HG02840 (cell line): ENCODE measurements at regions not wholly inside any gene's neighbourhood (a gene's known extent, or its start where the extent isn't known, plus 50 kb on each side); places are given as distances from the start of the nearest gene placed in this dataset.

Experiments used
- ATAC-seq: cut with Tn5 transposase; IDR thresholded peaks from one replicate; pipeline ENCODE4 v1.9.1; 2021; ENCODE audit warnings: mild to moderate bottlenecking, moderate library complexity, moderate number of reproducible peaks; ENCODE audit not compliant: unreplicated experiment, low FRiP score

DNA sequence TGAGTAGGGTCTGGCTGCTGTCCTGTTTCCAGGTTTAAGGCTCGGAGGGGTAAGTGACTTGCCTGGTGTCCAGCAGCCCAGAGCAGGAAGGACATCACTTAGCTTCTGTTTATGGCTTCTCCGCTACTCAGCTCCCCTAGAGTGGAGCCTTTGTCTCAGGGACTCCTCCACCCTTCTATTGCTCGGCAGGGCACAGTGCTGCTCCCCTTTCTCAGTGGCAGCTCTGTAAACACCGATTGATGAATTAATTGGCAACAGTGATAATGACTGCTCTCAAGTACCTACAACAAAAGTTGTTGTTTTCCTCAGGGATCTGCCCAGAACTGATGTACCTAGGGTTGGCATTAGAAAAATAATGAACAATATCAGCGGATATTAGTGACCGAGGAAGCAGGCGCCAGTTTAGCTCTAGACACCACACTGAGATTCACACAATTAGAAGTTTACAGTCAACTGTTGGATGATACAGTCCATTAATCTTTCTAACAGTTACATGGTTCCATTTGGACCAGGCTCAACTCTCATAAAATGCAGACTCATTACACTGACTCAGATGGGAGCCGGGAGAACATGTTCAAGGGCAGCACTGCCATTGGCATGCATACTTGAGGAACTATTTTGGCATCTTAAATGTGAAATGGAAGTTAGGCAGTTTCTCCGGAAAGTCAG is 265.7 kb downstream of the MTX2 start:
- ATAC-seq: no peak

DNA sequence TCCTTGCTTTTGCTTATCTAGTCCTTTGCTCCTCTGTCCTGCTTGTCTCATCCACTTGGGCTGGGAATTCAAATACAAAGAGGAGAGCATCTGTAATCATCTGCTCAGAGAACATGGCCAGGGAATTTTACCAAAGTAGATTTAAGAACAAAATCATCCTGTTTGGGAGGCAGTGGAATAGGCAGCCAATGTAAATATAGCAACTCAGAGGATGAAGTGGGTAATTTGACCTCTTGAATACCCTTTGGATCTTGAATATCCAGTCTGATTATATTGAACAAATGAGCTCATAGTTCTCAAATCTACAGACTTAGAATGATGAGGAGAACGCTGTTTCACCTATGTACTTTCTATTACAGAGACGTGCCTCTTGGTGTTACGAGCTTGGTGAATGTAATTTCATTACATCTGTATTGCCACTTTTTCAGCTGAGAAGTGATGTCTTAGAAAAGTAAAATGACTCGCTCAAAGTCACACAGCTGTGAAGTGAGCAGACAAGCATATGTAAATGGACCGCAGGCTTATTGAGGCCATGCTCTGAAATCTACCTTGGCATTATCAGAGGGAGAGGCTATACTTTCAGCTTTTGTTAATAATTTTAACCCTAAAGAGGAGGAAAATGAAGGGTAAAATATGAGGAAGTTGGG is 266.3 kb downstream of the MTX2 start:
- no peak for ATAC-seq

DNA sequence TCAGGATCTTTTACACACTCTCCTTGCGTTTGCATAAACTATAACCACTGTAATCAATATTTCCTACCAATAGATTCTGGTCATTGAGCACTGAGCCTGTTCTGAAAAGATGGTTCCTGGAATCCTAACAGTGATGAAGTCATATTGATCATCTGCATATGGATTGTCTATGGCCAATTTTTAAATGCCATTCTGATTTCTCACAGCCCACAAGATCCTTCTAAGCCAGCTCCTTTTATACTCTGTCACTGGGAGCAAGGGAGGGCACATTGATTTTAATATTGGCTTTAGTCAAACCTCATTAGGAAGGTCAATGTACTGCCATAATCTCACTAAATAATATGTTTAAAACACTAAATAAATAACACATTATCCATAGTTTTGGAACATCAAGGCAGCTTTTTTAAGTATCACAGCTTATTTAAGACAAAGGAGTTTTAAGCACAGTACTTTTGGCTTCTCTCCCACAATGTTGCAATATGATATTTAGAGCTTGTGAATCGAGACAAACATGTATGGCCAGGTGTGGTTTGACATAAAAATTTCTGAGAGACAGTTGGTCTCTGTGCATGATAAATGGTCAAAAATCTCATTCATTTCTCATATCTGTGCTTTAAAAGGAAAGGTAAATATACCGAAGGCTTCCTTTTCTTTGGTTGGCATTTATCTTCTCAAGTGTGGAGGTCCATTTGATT is 267.3 kb downstream of the MTX2 start:
- ATAC-seq: no peak

DNA sequence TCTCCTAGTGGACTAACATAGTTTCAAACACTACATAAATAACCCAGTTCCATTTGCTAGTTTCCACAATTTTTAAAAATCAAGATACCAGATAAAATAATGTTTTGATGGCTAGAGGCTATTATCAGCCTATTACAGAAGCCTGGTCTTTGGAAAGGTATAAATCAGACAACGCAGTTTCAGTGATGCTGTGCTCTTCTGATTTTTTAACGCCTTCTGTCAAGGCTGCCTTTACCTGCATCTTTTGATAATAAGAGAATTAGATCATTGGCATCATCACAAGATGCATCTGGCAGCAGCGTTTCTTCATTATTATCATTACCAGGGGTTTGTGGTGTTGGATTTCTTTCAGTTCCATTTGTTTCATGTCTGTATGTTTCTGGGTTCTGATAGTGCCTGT is 268.7 kb downstream of the MTX2 start:
- no peak for ATAC-seq

DNA sequence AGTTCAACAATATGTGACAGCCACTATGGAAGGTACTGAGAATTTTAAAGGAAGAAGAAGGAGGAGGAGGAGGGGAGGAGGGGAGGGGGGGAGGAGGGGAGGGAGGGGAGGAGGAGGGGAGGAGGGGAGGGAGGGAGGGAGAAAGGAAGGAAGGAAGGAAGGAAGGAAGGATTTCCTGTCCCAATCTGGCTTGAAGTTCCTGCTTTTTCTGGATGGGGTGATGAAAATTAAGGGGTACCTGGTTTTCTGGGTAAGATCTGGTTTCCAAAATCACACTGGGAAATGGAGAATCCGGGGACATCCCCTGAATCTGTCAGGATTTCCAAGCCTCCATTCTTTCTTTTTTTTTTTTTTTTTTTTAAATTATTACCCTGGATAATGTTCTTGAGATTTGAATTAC is 271.8 kb downstream of the MTX2 start:
- ATAC-seq: no peak

DNA sequence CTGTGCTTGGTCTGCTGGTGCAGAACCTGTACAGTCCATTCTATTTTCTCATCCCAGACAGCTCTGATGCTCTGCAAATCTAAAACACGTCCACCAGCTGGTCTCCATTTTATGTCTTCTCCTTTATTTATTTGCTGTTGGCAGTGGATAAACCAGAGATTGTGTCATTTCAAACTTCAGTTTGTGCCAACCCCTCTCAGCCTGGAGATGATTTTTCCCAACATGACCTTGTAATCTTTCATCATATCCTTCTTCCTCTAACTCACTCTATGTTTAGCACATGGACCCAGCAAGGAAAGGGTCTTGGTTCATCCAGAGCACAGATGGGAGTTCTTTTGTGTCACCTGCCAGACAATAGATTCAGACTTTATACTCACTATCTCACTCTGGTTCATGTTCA is 273.2 kb downstream of the MTX2 start:
- no peak for ATAC-seq

DNA sequence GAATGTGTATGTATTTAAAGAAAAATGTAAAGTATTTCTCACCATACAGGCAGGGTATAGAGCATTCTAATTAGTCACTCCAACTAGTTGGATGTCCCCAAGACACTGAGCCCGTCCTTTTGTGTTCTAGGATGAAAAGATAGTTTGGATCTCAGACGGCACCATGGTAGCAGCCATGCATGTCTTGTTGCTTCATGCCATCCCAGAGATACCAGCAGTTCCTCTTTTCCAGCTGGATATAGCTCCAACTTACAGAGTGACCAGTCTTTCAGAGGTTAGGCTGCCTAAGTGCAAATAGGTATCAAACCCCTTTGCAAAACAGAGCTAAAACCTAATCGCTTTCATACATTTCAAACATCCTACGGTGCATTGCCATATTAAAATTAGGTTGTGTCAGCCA is 275.3 kb downstream of the MTX2 start:
- ATAC-seq: no peak

DNA sequence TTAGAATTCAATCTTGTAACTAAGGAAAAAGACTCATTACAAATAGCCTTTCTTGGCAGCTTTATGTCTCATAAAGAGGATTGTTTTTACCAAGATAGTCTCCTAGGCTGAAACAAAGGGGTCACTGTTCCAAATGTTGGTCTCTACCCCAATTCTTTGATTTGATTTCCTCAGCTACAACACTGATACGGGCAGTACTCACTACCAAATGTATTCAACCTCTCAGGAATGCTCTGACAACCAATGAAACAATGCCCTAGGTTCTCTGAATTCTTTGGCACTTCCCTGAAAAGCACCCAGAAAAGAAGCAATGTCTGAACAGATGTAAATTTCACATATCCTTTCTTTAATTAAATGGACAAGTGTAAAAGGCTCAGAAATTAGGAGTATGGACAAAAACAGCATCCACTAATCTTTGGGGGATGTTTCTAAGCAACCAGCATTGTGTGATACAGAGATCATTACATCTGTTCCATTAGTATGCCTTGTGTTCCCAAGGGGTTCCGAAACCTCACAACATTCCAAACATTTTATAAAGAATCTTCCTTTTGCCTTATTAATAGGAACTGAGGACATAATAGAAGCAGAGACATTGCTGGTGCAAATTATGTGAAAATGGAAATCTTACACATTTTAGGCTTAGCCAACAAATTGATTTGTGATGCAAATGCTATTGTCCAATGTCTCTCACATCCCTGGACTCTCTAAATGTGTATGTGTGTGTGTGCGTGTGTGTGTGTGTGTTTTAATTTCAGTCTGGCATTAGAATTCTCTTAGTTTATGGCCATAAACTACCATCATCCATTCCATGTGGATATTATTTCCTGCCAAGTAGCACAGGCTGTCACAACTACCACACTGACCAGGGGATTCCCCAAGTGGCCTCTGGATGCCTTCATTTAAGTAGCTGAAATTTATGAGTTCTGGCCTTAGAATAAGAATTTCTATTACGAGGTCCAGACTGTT is 276.0 kb downstream of the MTX2 start:
- no peak for ATAC-seq

DNA sequence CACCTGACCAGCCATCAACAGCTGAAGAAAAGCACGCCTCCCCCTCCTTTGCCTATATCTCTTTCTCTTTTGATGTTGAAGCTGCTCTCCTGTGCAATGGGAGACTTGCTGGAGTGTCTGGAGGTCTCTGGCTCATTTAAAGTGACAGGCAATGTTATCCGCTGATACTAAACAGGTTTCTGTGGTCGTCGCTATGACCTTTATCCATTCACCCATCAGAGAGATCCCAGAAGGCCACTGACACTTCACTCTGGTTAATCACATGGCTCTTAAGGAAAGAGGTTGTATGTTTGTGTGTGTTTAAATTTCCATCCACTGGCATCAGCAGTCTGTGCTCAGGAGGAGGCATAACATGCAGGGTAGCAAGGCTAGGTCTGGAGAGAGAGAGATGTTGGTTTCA is 277.3 kb downstream of the MTX2 start:
- ATAC-seq: no peak

DNA sequence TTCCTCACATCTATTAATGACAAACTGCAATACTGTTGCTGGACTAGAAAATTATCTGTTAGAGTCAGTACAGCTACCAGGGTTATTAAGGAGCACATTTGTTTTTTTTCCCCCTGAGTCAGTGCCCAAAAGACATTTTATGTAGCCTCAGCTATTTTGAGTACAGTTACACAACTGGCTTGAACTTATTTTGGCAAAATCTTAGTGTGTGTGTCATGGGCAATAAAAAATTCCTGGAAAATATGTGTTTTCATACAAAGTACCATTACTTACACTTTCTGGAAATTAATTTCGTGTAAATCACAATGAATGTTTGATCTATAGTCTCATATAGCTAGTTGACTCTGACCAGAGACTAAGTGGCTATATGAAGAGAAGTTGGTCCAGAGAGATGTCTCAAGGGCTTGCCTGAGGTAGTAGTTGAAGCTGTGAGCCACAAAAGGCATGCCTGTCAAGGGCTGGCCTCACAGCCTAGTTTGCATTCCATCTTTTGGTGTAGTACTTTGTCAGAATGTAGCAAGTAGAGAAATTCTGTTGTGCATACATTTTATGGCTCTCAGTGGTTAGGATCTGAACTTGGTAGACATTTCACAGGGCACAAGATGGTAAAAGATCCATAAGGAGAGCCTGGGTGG is 283.4 kb downstream of the MTX2 start:
- ATAC-seq: no peak

DNA sequence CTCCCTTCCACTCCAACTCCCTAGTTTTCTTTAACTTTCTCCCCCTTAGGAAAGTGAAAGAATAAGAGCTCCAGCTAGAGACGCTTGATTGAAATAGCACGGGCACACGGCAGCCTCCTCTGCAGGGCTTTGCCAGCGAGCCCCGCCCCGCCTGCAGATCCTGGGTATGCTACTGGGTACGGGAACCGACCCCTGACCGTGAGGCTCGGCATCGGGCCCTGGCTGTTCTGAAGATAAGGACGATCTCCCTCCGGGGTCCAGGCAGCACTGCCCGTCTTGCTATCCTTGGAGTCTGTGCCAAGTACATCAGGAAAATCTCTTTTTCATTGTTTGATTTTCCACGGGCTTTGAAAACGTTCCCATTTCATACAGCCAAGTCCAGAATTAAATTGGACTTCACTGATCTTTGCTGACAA is 284.5 kb downstream of the MTX2 start:
- no peak for ATAC-seq

DNA sequence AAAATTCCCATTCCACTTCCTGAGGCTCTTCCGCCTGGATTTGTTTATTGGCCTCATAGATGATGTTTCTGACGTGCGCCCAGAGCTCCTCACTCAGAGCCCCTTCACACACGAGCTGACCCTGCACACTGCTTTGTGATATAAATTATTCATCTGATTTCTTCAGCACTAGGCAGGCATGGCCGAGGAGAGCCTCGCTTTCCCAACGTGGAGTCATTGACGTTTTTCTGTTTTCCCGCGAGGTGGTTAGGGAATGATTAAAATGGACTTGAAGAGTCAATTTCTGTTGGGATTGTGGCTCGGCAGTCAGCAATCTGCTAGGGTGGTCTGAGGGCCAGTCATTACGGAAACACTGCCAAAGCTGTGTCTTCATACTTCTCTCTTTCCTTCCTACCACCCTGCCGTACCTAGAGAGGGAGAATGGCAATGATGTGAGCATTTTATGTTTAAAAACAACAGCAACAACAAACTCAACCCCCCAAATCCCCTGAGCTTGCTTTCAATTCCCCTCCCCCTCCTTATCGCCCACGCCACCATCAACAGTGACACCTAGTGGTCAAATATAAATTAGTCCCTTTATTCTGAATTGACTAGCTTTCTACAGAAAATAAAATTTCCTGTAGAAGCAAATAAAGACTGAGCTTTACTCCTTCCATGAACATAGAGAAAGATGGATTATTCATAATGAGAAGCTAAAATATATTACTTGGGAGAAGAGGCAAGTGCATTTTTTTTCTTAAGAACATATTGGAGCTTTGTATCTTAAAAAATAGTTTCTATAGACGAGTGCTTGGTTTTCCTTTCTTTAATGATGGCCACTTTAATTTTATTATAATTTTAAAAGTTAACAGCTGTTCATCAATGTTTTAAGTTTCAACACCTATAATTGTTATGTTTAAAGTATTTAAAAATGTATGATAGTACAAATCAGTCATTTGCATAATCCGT is 285.1 kb downstream of the MTX2 start:
- no peak for ATAC-seq

DNA sequence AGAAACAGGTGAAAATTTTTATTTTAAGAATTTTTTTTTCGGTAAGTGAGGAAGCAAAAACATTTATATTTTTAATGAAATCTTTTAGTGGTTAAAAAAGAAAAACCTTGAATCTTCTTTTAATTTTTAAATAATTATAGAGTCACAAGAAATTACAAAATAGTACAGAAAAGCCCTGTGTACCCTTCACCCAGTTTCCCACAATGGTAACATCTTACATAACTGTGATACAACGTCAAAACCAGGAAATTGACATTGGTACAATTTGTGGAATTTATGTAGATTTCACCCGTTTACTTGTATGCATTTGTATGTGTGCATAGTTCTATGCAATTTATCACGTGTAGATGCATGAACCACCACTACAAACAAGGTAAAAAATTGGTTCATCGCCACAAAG is 285.9 kb downstream of the MTX2 start:
- no peak for ATAC-seq

DNA sequence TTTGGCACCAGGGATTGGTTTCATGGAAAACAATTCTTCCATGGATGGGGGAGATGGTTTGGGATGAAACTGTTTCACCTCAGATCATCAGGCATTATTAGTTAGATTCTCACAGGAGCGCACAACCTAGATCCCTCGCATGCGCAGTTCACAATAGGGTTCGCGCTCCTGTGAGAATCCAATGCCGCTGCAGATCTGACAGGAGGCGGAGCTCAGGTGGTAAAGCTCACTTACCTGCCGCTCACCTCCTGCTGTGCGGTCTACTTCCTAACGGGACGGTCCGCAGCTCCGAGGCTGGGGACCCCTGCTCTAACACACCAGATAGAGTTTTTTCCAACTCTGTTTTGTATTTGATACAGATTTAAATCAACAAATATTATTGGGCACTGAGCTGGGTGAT is 286.5 kb downstream of the MTX2 start:
- ATAC-seq: no peak

DNA sequence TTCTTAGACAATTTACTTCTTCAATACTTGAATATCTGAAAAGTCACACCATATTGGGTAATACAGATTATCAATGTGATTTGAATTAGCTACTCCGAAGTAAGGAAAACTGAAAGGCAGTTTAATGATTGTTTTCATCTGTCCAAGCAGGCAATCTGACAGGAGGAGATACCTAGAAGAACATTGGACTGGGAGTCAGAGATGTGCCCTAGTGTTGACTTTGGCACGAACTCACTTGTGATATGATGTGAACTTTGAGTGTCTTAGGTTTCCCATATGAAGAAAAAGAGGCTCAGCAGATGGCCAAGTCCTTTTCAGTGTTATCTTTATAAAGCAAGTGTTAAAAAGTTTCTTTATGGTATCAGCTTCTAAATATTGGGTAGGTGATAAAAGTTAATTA is 287.1 kb downstream of the MTX2 start:
- ATAC-seq: no peak

DNA sequence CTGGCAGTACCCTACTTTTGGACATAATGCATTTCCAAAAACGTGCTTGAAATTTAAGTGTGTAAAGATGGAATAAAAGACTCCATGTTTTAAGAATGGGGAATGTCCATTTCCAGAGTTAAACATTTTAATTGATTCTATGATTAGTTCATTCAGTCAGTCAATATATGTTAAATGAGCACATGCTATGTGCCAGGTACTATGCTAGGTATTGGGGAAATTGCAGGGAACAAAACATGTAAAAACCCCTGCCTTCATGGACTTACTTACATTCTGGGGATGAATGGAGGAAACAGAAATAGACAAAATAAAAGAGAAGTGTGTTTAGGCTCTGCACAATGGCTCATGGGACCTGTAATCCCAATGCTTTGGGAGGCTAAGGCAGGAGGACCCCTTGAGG is 288.6 kb downstream of the MTX2 start:
- ATAC-seq: no peak

DNA sequence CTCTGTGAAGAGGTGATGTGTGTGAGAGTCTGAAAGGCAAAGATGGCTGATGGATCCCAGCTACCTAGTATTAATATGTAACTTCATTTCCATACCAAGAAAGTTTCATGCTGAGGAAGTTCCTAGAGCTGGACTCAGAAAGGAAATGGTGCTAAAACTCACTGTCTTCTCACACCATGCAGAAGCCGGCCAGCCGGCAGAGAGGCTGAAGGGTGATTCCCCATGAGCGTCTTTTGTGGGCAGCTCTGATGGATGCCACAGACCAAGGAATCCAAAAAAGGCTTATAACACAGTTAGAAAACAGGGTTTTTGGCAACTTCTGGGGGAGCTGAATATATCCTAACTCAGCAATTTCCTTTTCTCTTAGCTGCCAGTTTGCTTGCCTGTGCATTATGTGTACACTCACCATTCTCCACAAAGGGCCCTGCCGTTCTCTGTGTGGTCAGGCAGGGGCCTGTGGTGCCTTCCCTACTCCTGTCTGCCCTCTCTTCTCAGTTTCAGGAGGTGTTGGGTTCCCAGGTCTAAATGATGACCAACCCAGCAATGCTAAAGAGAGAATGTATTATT is 289.4 kb downstream of the MTX2 start:
- ATAC-seq: no peak

DNA sequence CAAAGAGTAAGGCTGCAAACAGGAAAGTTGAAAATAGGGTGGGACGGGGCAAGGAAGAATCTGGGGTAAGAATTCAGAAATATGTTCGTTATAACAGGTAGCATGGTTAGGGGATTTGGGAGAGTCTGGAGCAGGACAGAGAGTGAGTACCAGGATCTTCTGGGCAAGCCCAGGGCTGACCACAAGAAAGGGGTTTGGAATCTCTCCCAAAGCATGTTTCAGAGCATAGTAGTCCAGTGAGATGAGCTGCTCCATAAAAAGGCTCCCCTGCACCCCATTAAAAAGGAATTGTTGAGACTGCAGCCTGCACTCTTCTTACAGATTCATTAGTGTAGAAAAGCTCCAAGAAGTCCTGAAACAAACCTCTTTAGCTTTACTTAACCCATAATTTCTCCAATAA is 291.1 kb downstream of the MTX2 start:
- ATAC-seq: no peak

DNA sequence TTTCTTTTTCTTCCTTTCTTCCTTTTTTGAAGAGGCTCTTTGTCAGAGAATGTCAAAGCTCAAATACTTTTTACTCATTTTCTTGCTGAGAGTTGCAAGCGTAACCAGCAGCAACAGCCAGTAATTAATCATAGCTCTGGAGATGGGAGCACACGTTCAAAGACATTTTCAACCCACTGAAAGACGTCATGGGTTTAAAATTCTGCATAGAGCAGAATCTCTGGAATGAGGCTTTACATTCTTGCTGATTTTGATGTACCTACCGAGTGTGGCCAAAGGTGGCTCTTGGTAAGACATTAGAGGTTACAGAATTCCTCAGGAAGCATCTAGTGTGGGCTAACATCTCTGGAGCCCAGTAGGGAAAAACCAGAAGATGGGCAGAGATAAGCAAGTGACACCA is 292.5 kb downstream of the MTX2 start:
- ATAC-seq: no peak
